DMS153 (cell line): ENCODE measurements at regions not wholly inside any gene's neighbourhood (a gene's known extent, or its start where the extent isn't known, plus 50 kb on each side); places are given as distances from the start of the nearest gene placed in this dataset.

Source experiments
- DNase-seq: peaks from one replicate; lab custom pipeline; 2025; lab: John Stamatoyannopoulos, UW

- DNase-seq = no peak
These were observed 82.8 kb upstream of the FXR1 start for GRCh38 chr3:180829409-180830405.

DNA sequence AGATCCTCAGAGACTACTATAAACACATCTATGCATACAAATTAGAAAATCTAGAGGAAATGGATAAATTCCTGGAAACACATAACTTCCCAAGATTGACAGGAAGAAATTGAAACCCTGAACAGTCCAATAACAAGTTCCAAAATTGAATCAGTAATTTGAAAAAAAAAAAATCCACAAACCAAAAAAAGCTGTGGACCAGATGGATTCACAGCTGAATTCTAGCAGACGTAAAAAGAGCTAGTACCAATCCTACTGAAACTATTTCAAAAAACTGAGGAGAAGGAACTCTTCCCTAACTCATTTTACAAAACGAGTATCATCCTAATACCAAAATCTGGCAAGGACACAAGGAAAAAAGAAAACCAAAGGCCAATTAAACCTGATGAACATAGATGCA, 77.0 kb upstream of the FXR1 start:
- DNase-seq = no peak

DNA sequence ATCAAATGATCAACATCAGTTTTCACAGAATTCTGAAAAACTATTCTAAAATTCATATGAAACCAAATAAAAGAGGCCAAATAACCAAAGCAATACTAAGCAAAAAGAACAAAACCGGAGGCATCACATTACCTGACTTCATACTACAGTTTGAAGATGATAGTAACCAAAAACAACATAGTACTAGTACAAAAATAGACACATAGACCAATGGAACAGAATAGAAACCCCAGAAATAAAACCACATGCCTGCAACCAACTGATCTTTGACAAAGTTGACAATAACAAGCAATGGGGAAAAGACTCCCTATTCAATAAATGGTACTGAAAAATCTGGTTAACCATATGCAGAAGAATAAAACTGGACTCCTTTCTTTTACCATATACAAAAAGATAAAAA, 75.7 kb upstream of the FXR1 start:
- DNase-seq = no peak

- DNase-seq = no peak
These were observed 57.6 kb upstream of the FXR1 start for GRCh38 chr3:180854887-180855286.

GRCh38 chr3:180855364-180855763, 57.1 kb upstream of the FXR1 start:
- no peak for DNase-seq

DNA sequence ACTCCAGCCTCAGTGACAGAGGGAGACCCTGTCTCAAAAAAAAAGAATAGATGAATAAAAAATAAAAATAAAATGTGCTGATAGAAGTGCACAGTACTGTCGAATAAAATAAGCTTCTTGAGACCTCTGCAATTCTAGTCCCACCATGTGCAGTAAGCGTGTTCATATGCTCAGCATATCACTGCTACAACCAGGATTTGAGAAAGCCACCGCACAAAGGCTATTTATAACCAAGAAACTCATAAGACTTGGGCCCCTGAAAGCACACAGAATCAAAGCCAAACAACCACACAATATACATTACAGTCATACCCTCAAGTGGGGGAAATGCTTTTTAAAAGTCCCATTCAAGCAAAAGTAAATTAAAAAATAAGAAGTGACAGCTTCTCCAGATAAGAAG, 56.5 kb upstream of the FXR1 start:
- no peak for DNase-seq

DNA sequence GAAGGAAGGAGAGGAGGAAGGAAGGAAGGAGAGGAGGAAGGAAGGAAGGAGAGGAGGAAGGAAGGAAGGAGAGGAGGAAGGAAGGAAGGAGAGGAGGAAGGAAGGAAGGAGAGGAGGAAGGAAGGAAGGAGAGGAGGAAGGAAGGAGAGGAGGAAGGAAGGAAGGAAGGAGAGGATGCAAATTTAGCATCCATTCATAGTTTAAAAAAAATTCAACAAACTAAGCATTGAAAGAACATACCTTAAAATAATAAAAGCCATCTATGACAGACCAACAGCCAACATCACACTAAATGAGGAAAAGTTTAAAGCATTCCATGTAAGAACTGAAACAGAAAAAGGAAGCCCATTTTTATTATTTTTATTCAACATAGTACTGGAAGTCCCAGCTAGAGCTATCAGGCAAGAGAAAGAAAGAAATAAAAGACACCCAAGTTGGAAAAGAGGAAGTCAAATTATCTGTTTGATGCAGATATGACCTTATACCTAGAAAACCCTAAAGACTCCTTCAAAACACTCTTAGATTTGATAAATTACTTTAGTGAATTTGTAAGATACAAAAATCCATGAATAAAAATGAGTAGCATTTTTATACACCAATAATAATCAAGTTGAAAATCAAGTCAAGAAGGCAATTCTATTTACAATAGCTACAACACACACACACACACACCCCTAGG, 52.2 kb upstream of the FXR1 start:
- no peak for DNase-seq
